ENCODE measurements at regions not wholly inside any gene's neighbourhood (a gene's known extent, or its start where the extent isn't known, plus 50 kb on each side); places are given as distances from the start of the nearest gene placed in this dataset.

GRCh38 chr20:62539198-62540045 is 63.6 kb upstream of the GATA5 start:
- no peak overlapping the region for H2AFZ ChIP-seq (ENCODE audit: low read length)
- H3K79me2 ChIP-seq (ENCODE audit: insufficient read depth, low read length) = no peaks in the 10 kb centered on the region
- H3F3A ChIP-seq (ENCODE audit: insufficient read depth, low read length) = no peaks in the 10 kb centered on the region
- H4K20me1 ChIP-seq (ENCODE audit: insufficient read depth, low read length) = no peaks in the 10 kb centered on the region
- H3K9me2 ChIP-seq (ENCODE audit: low read depth, low read length) = no peaks in the 10 kb centered on the region
- no peak overlapping the region for H3K4me3 ChIP-seq (ENCODE audit: low read depth, low read length, poor library complexity, severe bottlenecking)
- no peaks in the 10 kb centered on the region for H3K36me3 ChIP-seq (ENCODE audit: insufficient read depth, low read length)
- peaks cover under 1% of the 10 kb centered on the region; the same call in 1 of the 2 replicates for H3K27me3 ChIP-seq (ENCODE audit: insufficient read depth, low read length)
- no peak overlapping the region for H3K4me2 ChIP-seq (ENCODE audit: low read length)
- TF ChIP-seq EZH2 (IDR thresholded peaks at IDR 0.05; ENCODE audit: borderline replicate concordance, low read length) (no peak), CTCF (IDR thresholded peaks at IDR 0.05; ENCODE audit: low read length) (no peak)
- no peaks in the 10 kb centered on the region for H3K4me1 ChIP-seq (ENCODE audit: insufficient read depth, low read length, severe bottlenecking)
- no peak overlapping the region for H3K27ac ChIP-seq (ENCODE audit: low read depth, low read length, poor library complexity, severe bottlenecking)
- no peak overlapping the region for H3K9ac ChIP-seq (ENCODE audit: low read length)
- no peaks in the 10 kb centered on the region for H3K9me3 ChIP-seq (ENCODE audit: low read length)

- H2AFZ ChIP-seq (ENCODE audit: low read length) = no peak overlapping the region
- H3K9ac ChIP-seq (ENCODE audit: low read length) = no peak overlapping the region
- H3K79me2 ChIP-seq (ENCODE audit: insufficient read depth, low read length) = no peaks in the 10 kb centered on the region
- no peaks in the 10 kb centered on the region for H4K20me1 ChIP-seq (ENCODE audit: insufficient read depth, low read length)
- no peaks in the 10 kb centered on the region for H3K36me3 ChIP-seq (ENCODE audit: insufficient read depth, low read length)
- H3K9me3 ChIP-seq (ENCODE audit: low read length) = no peaks in the 10 kb centered on the region
- H3K4me3 ChIP-seq (ENCODE audit: low read depth, low read length, poor library complexity, severe bottlenecking) = no peak overlapping the region
- H3K27ac ChIP-seq (ENCODE audit: low read depth, low read length, poor library complexity, severe bottlenecking) = no peak overlapping the region
- H3K27me3 ChIP-seq (ENCODE audit: insufficient read depth, low read length) = peaks cover 9% of the 10 kb centered on the region; the same call in 1 of the 2 replicates
- TF ChIP-seq CTCF (IDR thresholded peaks at IDR 0.05; ENCODE audit: low read length) (no peak), EZH2 (IDR thresholded peaks at IDR 0.05; ENCODE audit: borderline replicate concordance, low read length) (no peak)
- H3F3A ChIP-seq (ENCODE audit: insufficient read depth, low read length) = no peaks in the 10 kb centered on the region
- H3K4me2 ChIP-seq (ENCODE audit: low read length) = no peak overlapping the region
- no peaks in the 10 kb centered on the region for H3K4me1 ChIP-seq (ENCODE audit: insufficient read depth, low read length, severe bottlenecking)
- no peaks in the 10 kb centered on the region for H3K9me2 ChIP-seq (ENCODE audit: low read depth, low read length)
These were observed 64.7 kb upstream of the GATA5 start for GRCh38 chr20:62540504-62540903.

GRCh38 chr20:62542862-62543261 is 67.1 kb upstream of the GATA5 start:
- no peak overlapping the region for H3K4me3 ChIP-seq (ENCODE audit: low read depth, low read length, poor library complexity, severe bottlenecking)
- H4K20me1 ChIP-seq (ENCODE audit: insufficient read depth, low read length) = no peaks in the 10 kb centered on the region
- H3K27ac ChIP-seq (ENCODE audit: low read depth, low read length, poor library complexity, severe bottlenecking) = no peak overlapping the region
- H3K4me1 ChIP-seq (ENCODE audit: insufficient read depth, low read length, severe bottlenecking) = no peaks in the 10 kb centered on the region
- H3K9me3 ChIP-seq (ENCODE audit: low read length) = no peaks in the 10 kb centered on the region
- no peak overlapping the region for H3K9ac ChIP-seq (ENCODE audit: low read length)
- peaks cover 9% of the 10 kb centered on the region; the same call in 1 of the 2 replicates for H3K27me3 ChIP-seq (ENCODE audit: insufficient read depth, low read length)
- no peaks in the 10 kb centered on the region for H3F3A ChIP-seq (ENCODE audit: insufficient read depth, low read length)
- no peak overlapping the region for H3K4me2 ChIP-seq (ENCODE audit: low read length)
- TF ChIP-seq CTCF (IDR thresholded peaks at IDR 0.05; ENCODE audit: low read length) = no peak
- no peak for TF ChIP-seq EZH2 (IDR thresholded peaks at IDR 0.05; ENCODE audit: borderline replicate concordance, low read length)
- H2AFZ ChIP-seq (ENCODE audit: low read length) = no peak overlapping the region
- H3K79me2 ChIP-seq (ENCODE audit: insufficient read depth, low read length) = no peaks in the 10 kb centered on the region
- H3K9me2 ChIP-seq (ENCODE audit: low read depth, low read length) = no peaks in the 10 kb centered on the region
- H3K36me3 ChIP-seq (ENCODE audit: insufficient read depth, low read length) = no peaks in the 10 kb centered on the region
